WTC11 (cell line): ENCODE measurements at regions not wholly inside any gene's neighbourhood (a gene's known extent, or its start where the extent isn't known, plus 50 kb on each side); places are given as distances from the start of the nearest gene placed in this dataset.

Experiments
- ATAC-seq: fragments of 200-7000 bp; cut with Tn5 transposase; 2 replicates; pipeline ENCODE4 v1.10.0; 2021; ENCODE audit warnings: mild to moderate bottlenecking, moderate library complexity
- CTCF ChIA-PET: fragments of 300-600 bp; sonication (Branson Sonifier 250); formaldehyde crosslinking; loops from one replicate; lab custom pipeline; 2021; ENCODE audit warnings: antibody characterized with exemption; lab: Charles Lee
- POLR2A ChIA-PET: fragments of 350-600 bp; sonication (Branson Sonifier 250); formaldehyde crosslinking; loops from one replicate; lab custom pipeline; 2021; ENCODE audit warnings: antibody characterized with exemption; lab: Charles Lee
- DNase-seq: peaks from one replicate; pipeline ENCODE4 v3.0.0; 2021; ENCODE audit warnings: low spot score
- H3K27ac Mint-ChIP-seq: 2 replicates; pipeline ENCODE4 v1.8.0; 2021; ENCODE audit warnings: mixed read lengths
- H3K27me3 Mint-ChIP-seq: 2 replicates; pipeline ENCODE4 v1.8.0; 2021; ENCODE audit warnings: low read depth, mild to moderate bottlenecking, moderate library complexity, mixed read lengths
- H3K36me3 Mint-ChIP-seq: 2 replicates; pipeline ENCODE4 v1.8.0; 2021; ENCODE audit warnings: mixed read lengths
- H3K4me1 Mint-ChIP-seq: 2 replicates; pipeline ENCODE4 v1.8.0; 2022; ENCODE audit warnings: mixed read lengths
- H3K4me3 Mint-ChIP-seq: 2 replicates; pipeline ENCODE4 v1.8.0; 2021; ENCODE audit warnings: mild to moderate bottlenecking, moderate library complexity, mixed read lengths
- H3K9me3 Mint-ChIP-seq: 2 replicates; pipeline ENCODE4 v1.8.0; 2021; ENCODE audit warnings: mixed read lengths
- E2F4 ChIP-seq: sonication (generic); formaldehyde crosslinking; IDR thresholded peaks from 2 replicates; pipeline ENCODE4 v1.8.1; 2022; ENCODE audit warnings: low read depth, mild to moderate bottlenecking, moderate library complexity, missing genetic modification reagents, borderline replicate concordance
- E2F5 ChIP-seq: sonication (generic); formaldehyde crosslinking; IDR thresholded peaks from 2 replicates; pipeline ENCODE4 v1.8.1; 2022; ENCODE audit warnings: mild to moderate bottlenecking, moderate library complexity, missing genetic modification reagents
- FOXK1 ChIP-seq: sonication (generic); formaldehyde crosslinking; IDR thresholded peaks from 2 replicates; pipeline ENCODE4 v1.8.0; 2022; ENCODE audit warnings: mild to moderate bottlenecking, moderate library complexity, missing genetic modification reagents
- FOXP4 ChIP-seq: sonication (generic); formaldehyde crosslinking; IDR thresholded peaks from 2 replicates; pipeline ENCODE4 v1.8.0; 2022; ENCODE audit warnings: mild to moderate bottlenecking, missing genetic modification reagents
- GTF2I ChIP-seq: fragments of 250-450 bp; sonication (Bioruptor Pico); conservative IDR thresholded peaks from 2 replicates; pipeline ENCODE4 v1.4.0; 2021; ENCODE audit warnings: mild to moderate bottlenecking
- IRF2 ChIP-seq: sonication (generic); formaldehyde crosslinking; IDR thresholded peaks from 2 replicates; pipeline ENCODE4 v1.8.0; 2022; ENCODE audit warnings: low read depth, missing genetic modification reagents, borderline replicate concordance
- MXD4 ChIP-seq: fragments of 250-450 bp; sonication (Bioruptor Pico); IDR thresholded peaks from 2 replicates; pipeline ENCODE4 v1.8.0; 2021; ENCODE audit warnings: mild to moderate bottlenecking, moderate library complexity, borderline replicate concordance
- MYBL2 ChIP-seq: sonication (generic); formaldehyde crosslinking; IDR thresholded peaks from 2 replicates; pipeline ENCODE4 v1.8.1; 2023; ENCODE audit warnings: mild to moderate bottlenecking, moderate library complexity, missing genetic modification reagents
- NFATC4 ChIP-seq: fragments of 250-450 bp; sonication (Bioruptor Pico); IDR thresholded peaks from 2 replicates; pipeline ENCODE4 v1.9.0; 2021; ENCODE audit warnings: mild to moderate bottlenecking
- NFE2L1 ChIP-seq: sonication (generic); formaldehyde crosslinking; IDR thresholded peaks from 2 replicates; pipeline ENCODE4 v1.8.1; 2023; ENCODE audit warnings: missing genetic modification reagents
- NFYB ChIP-seq: sonication (generic); formaldehyde crosslinking; conservative IDR thresholded peaks from 2 replicates; pipeline ENCODE4 v1.8.0; 2022; ENCODE audit warnings: low read depth, missing genetic modification reagents
- NR2C2 ChIP-seq: sonication (generic); formaldehyde crosslinking; IDR thresholded peaks from 2 replicates; pipeline ENCODE4 v1.8.0; 2022; ENCODE audit warnings: mild to moderate bottlenecking, missing genetic modification reagents
- PRRX2 ChIP-seq: fragments of 250-450 bp; sonication (Bioruptor Pico); IDR thresholded peaks from 2 replicates; pipeline ENCODE4 v1.8.0; 2021; ENCODE audit warnings: mild to moderate bottlenecking
- ZBTB21 ChIP-seq: sonication (generic); formaldehyde crosslinking; IDR thresholded peaks from 2 replicates; pipeline ENCODE4 v1.8.1; 2023; ENCODE audit warnings: mild to moderate bottlenecking, missing genetic modification reagents, borderline replicate concordance
- ZNF121 ChIP-seq: sonication (generic); formaldehyde crosslinking; IDR thresholded peaks from 2 replicates; pipeline ENCODE4 v1.8.0; 2023; ENCODE audit warnings: missing genetic modification reagents
- ZNF396 ChIP-seq: fragments of 250-450 bp; sonication (Bioruptor Pico); IDR thresholded peaks from 2 replicates; pipeline ENCODE4 v1.8.0; 2021; ENCODE audit warnings: mild to moderate bottlenecking, moderate library complexity, borderline replicate concordance
- ZNF425 ChIP-seq: fragments of 250-450 bp; sonication (Bioruptor Pico); conservative IDR thresholded peaks from 2 replicates; pipeline ENCODE4 v1.9.0; 2021; ENCODE audit warnings: mild to moderate bottlenecking
- TF ChIP-seq, protein P1 (sequence below): sonication (generic); formaldehyde crosslinking; IDR thresholded peaks from 2 replicates; pipeline ENCODE4 v1.8.1; 2023; ENCODE audit warnings: mild to moderate bottlenecking, missing genetic modification reagents
- TF ChIP-seq, protein P2 (sequence below): fragments of 250-450 bp; sonication (Bioruptor Pico); IDR thresholded peaks from 2 replicates; pipeline ENCODE4 v1.8.0; 2021; ENCODE audit warnings: mild to moderate bottlenecking
- TF ChIP-seq, protein P3 (sequence below): sonication (generic); formaldehyde crosslinking; IDR thresholded peaks from 2 replicates; pipeline ENCODE4 v1.8.0; 2022; ENCODE audit warnings: mild to moderate bottlenecking, missing genetic modification reagents
- TF ChIP-seq, protein P4 (sequence below): sonication (generic); formaldehyde crosslinking; conservative IDR thresholded peaks from 2 replicates; pipeline ENCODE4 v1.8.1; 2023; ENCODE audit warnings: mild to moderate bottlenecking, low read depth, missing genetic modification reagents, moderate library complexity

DNA sequence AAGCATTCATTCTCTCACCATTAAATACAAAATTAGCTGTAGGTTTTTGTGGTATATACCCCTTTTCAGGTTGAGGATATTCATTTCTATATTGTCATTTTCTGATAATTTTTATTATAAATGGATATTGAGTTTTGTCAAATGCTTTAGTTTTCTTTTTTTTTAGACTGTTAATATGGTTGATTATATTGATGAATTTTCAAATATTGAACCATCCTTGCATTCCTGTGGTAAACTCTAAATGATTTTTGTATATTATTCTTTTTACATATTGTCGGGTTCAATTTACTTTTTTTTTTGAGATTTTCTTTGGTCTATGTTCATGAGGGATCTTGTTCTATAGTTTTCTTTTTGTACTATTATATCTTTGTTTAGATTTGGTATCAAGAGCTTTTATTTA lies 165.1 kb downstream of the GPAT3 start (continued):
- TF ChIP-seq, protein P1, sequence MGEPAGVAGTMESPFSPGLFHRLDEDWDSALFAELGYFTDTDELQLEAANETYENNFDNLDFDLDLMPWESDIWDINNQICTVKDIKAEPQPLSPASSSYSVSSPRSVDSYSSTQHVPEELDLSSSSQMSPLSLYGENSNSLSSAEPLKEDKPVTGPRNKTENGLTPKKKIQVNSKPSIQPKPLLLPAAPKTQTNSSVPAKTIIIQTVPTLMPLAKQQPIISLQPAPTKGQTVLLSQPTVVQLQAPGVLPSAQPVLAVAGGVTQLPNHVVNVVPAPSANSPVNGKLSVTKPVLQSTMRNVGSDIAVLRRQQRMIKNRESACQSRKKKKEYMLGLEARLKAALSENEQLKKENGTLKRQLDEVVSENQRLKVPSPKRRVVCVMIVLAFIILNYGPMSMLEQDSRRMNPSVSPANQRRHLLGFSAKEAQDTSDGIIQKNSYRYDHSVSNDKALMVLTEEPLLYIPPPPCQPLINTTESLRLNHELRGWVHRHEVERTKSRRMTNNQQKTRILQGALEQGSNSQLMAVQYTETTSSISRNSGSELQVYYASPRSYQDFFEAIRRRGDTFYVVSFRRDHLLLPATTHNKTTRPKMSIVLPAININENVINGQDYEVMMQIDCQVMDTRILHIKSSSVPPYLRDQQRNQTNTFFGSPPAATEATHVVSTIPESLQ (CRISPR knock-in tag), result no peak
- TF ChIP-seq NFATC4 (CRISPR knock-in tag) (no peak), ZNF121 (CRISPR knock-in tag) (no peak), NR2C2 (no peak), MYBL2 (CRISPR knock-in tag) (no peak), ZNF396 (CRISPR knock-in tag) (no peak)
- TF ChIP-seq, all 79 proteins: peak for 0

DNA sequence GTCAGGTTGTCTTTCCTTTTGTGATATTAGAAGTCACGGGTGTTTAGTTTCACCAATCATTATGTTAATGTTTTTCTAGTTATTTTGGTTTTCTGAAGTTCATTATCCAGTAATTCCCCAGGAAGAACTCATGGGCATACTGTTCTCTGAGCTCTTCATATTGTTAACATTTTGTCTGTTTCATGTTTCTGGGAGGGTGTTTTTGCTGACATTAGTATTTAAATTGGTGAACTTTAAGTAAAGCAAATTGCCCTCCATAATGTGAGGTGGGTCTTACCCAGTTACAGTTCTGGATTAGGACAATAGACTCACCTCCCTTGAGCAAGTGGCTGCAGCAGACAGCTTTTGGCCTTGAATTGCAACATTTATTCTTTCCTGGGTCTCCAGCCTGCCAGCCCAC lies 163.4 kb downstream of the GPAT3 start:
- H3K36me3 Mint-ChIP-seq, result peaks cover 8% of the 10 kb centered on the region

DNA sequence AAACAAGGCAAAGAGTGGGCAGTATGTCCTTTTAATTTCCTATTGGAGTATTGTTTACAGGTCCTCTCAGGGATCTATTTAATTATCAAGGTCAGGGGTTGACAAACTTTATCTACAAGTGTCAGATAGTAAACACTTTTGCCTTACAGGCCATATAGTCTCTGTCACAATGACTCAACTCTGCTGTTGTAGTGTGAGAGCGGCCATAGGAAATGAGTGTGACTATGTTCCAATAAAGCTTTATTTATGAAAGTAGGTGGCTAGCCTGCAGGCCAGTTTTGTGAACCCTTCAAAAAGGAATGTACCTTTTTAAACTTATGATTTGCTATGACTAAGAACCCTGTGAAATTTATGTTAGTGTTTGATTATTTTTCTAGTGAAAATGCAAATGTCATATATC lies 156.1 kb downstream of the GPAT3 start:
- H3K27me3 Mint-ChIP-seq, result no peaks in the 10 kb centered on the region
- H3K9me3 Mint-ChIP-seq, result no peaks in the 10 kb centered on the region
- DNase-seq (no peak), ATAC-seq (no peak)
- H3K36me3 Mint-ChIP-seq, result no peaks in the 10 kb centered on the region
- no peak overlapping the region for H3K4me3 Mint-ChIP-seq
- CTCF ChIA-PET, result no interaction called here
- no peak overlapping the region for H3K27ac Mint-ChIP-seq
- 0 out of 2 replicates have a peak, but pooled peaks cover 3% of the 10 kb centered on the region for H3K4me1 Mint-ChIP-seq
- POLR2A ChIA-PET, result no interaction called here
- no peak for TF ChIP-seq FOXP4 (CRISPR knock-in tag)
- no peak for TF ChIP-seq IRF2
- no peak for TF ChIP-seq PRRX2 (CRISPR knock-in tag)
- TF ChIP-seq, protein P2, sequence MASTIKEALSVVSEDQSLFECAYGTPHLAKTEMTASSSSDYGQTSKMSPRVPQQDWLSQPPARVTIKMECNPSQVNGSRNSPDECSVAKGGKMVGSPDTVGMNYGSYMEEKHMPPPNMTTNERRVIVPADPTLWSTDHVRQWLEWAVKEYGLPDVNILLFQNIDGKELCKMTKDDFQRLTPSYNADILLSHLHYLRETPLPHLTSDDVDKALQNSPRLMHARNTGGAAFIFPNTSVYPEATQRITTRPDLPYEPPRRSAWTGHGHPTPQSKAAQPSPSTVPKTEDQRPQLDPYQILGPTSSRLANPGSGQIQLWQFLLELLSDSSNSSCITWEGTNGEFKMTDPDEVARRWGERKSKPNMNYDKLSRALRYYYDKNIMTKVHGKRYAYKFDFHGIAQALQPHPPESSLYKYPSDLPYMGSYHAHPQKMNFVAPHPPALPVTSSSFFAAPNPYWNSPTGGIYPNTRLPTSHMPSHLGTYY, result no peak
- no peak for TF ChIP-seq ZNF425 (CRISPR knock-in tag)

More for the DNA sequence above, 163.4 kb downstream of the GPAT3 start:
- no peak overlapping the region for H3K27ac Mint-ChIP-seq
- H3K4me3 Mint-ChIP-seq, result no peak overlapping the region
- no peaks in the 10 kb centered on the region; the same call in 1 of the 2 replicates for H3K27me3 Mint-ChIP-seq
- no peak for TF ChIP-seq NFYB (CRISPR knock-in tag)
- TF ChIP-seq GTF2I (CRISPR knock-in tag), result no peak
- TF ChIP-seq FOXK1 (CRISPR knock-in tag), result no peak
- TF ChIP-seq, protein P3, sequence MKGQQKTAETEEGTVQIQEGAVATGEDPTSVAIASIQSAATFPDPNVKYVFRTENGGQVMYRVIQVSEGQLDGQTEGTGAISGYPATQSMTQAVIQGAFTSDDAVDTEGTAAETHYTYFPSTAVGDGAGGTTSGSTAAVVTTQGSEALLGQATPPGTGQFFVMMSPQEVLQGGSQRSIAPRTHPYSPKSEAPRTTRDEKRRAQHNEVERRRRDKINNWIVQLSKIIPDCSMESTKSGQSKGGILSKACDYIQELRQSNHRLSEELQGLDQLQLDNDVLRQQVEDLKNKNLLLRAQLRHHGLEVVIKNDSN (CRISPR knock-in tag), result no peak
- TF ChIP-seq NFE2L1, result no peak
- TF ChIP-seq NFATC4 (CRISPR knock-in tag), result no peak
- no peak for TF ChIP-seq MXD4
- no peak for TF ChIP-seq ZNF396 (CRISPR knock-in tag)
- TF ChIP-seq, protein P4, sequence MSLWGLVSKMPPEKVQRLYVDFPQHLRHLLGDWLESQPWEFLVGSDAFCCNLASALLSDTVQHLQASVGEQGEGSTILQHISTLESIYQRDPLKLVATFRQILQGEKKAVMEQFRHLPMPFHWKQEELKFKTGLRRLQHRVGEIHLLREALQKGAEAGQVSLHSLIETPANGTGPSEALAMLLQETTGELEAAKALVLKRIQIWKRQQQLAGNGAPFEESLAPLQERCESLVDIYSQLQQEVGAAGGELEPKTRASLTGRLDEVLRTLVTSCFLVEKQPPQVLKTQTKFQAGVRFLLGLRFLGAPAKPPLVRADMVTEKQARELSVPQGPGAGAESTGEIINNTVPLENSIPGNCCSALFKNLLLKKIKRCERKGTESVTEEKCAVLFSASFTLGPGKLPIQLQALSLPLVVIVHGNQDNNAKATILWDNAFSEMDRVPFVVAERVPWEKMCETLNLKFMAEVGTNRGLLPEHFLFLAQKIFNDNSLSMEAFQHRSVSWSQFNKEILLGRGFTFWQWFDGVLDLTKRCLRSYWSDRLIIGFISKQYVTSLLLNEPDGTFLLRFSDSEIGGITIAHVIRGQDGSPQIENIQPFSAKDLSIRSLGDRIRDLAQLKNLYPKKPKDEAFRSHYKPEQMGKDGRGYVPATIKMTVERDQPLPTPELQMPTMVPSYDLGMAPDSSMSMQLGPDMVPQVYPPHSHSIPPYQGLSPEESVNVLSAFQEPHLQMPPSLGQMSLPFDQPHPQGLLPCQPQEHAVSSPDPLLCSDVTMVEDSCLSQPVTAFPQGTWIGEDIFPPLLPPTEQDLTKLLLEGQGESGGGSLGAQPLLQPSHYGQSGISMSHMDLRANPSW (CRISPR knock-in tag), result no peak
- TF ChIP-seq ZBTB21, result no peak
- no peak for TF ChIP-seq E2F5 (CRISPR knock-in tag)
- no peak for TF ChIP-seq E2F4
- DNase-seq (no peak), ATAC-seq (no peak)
- ChIA-PET POLR2A (no interaction called here), CTCF (no interaction called here)
- 0 out of 2 replicates have a peak, but pooled peaks cover 3% of the 10 kb centered on the region for H3K4me1 Mint-ChIP-seq
- H3K9me3 Mint-ChIP-seq, result peaks cover 15% of the 10 kb centered on the region
